HEK293T (cell line): ENCODE measurements at regions not wholly inside any gene's neighbourhood (a gene's known extent, or its start where the extent isn't known, plus 50 kb on each side); places are given as distances from the start of the nearest gene placed in this dataset.

Experiments used
- ARNT ChIP-seq: fragments of 450-650 bp; IDR thresholded peaks from 2 replicates; pipeline ENCODE4 v1.6.1; 2017; ENCODE audit warnings: mild to moderate bottlenecking
- BHLHE40 ChIP-seq: fragments of 450-650 bp; IDR thresholded peaks from 2 replicates; pipeline ENCODE4 v1.6.1; 2016; ENCODE audit warnings: mild to moderate bottlenecking, moderate library complexity, borderline replicate concordance
- CTBP1 ChIP-seq: fragments of 450-650 bp; IDR thresholded peaks from 2 replicates; pipeline ENCODE4 v1.6.1; 2016; ENCODE audit warnings: borderline replicate concordance
- ELF4 ChIP-seq: fragments of 450-650 bp; IDR thresholded peaks from 2 replicates; pipeline ENCODE4 v1.6.1; 2017; ENCODE audit warnings: antibody characterized with exemption
- HDGF ChIP-seq: fragments of 450-650 bp; IDR thresholded peaks from 2 replicates; pipeline ENCODE4 v1.6.1; 2017; ENCODE audit warnings: antibody characterized with exemption, borderline replicate concordance
- L3MBTL2 ChIP-seq: fragments of 450-650 bp; conservative IDR thresholded peaks from 2 replicates; pipeline ENCODE4 v1.6.1; 2016; ENCODE audit warnings: mild to moderate bottlenecking
- NFRKB ChIP-seq: fragments of 450-650 bp; IDR thresholded peaks from 2 replicates; pipeline ENCODE4 v1.6.1; 2016; ENCODE audit warnings: mild to moderate bottlenecking, moderate library complexity
- SP1 ChIP-seq: fragments of 450-650 bp; IDR thresholded peaks from 2 replicates; pipeline ENCODE4 v1.6.1; 2017
- SUZ12 ChIP-seq: fragments of 450-650 bp; IDR thresholded peaks from 2 replicates; pipeline ENCODE4 v1.6.1; 2016; ENCODE audit warnings: mild to moderate bottlenecking
- TARDBP ChIP-seq: fragments of 450-650 bp; IDR thresholded peaks from 2 replicates; pipeline ENCODE4 v1.6.1; 2016
- ZNF384 ChIP-seq: fragments of 450-650 bp; IDR thresholded peaks from 2 replicates; pipeline ENCODE4 v1.6.1; 2016

DNA sequence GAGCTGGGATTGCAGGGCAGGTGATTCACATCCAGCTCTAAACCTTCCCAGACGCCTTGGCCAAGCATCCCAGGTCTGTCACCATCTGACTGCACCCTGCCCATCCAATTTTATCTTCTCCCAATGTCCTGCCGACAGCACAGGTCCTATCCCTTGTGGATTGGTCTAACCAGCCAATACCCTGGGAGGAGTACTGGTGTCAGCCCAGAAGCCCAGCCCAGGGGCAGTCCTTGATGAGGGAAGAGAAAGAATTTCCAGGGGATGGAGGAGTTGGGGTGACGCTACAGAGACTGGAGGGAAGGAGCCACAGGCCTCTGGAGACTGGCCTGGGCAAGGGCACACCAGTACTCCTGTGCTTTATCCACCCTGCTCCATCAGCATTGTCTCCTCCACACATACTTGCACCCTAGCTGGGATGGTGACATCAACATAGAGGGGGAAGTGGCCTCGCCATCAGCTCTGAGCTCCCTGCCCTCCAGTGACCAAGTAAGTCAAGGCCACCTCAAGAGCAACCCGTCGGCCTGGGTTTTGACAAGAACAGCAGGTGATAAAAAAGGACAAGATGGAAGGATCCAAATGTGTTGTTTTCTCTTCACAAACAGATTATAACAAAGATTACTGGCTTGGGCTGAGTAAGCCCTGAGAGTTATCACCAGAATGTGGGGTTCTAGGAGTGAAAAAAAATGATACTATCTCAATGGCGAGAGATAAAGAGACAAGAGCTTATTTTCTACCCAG, 114.6 kb downstream of the AQP9 start:
- TF ChIP-seq TARDBP = no peak
- no peak for TF ChIP-seq NFRKB
- no peak for TF ChIP-seq BHLHE40
- no peak for TF ChIP-seq SP1
- no peak for TF ChIP-seq CTBP1
- TF ChIP-seq SUZ12 = no peak
- no peak for TF ChIP-seq HDGF
- TF ChIP-seq L3MBTL2 = no peak
- no peak for TF ChIP-seq ELF4
- TF ChIP-seq ZNF384 = no peak
- no peak for TF ChIP-seq ARNT
